K562 (cell line): ENCODE measurements at regions not wholly inside any gene's neighbourhood (a gene's known extent, or its start where the extent isn't known, plus 50 kb on each side); places are given as distances from the start of the nearest gene placed in this dataset.

ENCODE experiments used
- ATAC-seq: fragments of 200-7000 bp; cut with Tn5 transposase; 3 replicates; pipeline ENCODE4 v1.9.1; 2020; ENCODE audit warnings: moderate library complexity
- BruUV-seq: library from RNA; stranded (reverse); fragments of 400-500 nt; replicated peaks from 2 replicates; lab custom pipeline; 2021; lab: Mats Ljungman, UMichigan
- CTCF ChIA-PET: fragments of 300-600 bp; formaldehyde crosslinking; extraction: SDS; loops from one replicate; lab custom pipeline; 2021; ENCODE audit warnings: low intra/inter-chr PET ratio; lab: Yijun Ruan, JAX
- POLR2A ChIA-PET: fragments of 300-600, 350-650 bp; sonication (Branson Sonifier 250); formaldehyde crosslinking; extraction: SDS; loops from one replicate; lab custom pipeline; 2021; ENCODE audit warnings: antibody characterized with exemption, inconsistent platforms; lab: Yijun Ruan, JAX
- DNase-seq, 4 experiments: peaks; one replicate each; pipeline versions ENCODE4 v3.0.0 to v3.0.0-alpha.2; 2011 to 2018; ENCODE audit warnings: low spot score in 3 of 4, mixed read lengths in 3 of 4; ENCODE audit errors: extremely low read depth in 1 of 4
- FAIRE-seq: peaks from 2 replicates; lab custom pipeline; 2011; peaks lifted over from hg19 to GRCh38; lab: Jason Lieb, UNC
- H2AFZ ChIP-seq: 2 replicates; pipeline ENCODE4 v1.6.0; 2011; ENCODE audit warnings: low read depth, low read length, control low read depth, inconsistent platforms
- H3K27ac ChIP-seq: fragments of 200-600 bp; 3 replicates; pipeline ENCODE4 v1.8.0; 2011; ENCODE audit warnings: low read depth, mild to moderate bottlenecking, control low read depth, inconsistent platforms, low read length, moderate library complexity, mixed read lengths; ENCODE audit errors: extremely low read depth
- H3K27me3 ChIP-seq, 2 experiments: fragments of 300-600 bp in 1 of 2; 2 replicates in 1 of 2; 3 replicates in 1 of 2; pipeline versions ENCODE4 v1.6.0 to v1.8.0; 2011; ENCODE audit warnings: inconsistent platforms in 2 of 2, low read length in 2 of 2, mild to moderate bottlenecking in 1 of 2, mixed read lengths in 1 of 2, moderate library complexity in 1 of 2; ENCODE audit not compliant: control insufficient read depth in 2 of 2, insufficient read depth in 2 of 2
- H3K36me3 ChIP-seq: fragments of 300-600 bp; 3 replicates; pipeline ENCODE4 v1.8.0; 2011; ENCODE audit warnings: mild to moderate bottlenecking, low read length, inconsistent platforms; ENCODE audit not compliant: control insufficient read depth, insufficient read depth
- H3K4me1 ChIP-seq, 2 experiments: fragments of 200-600 bp in 1 of 2; replicated peaks in 1 of 2; 2 replicates in 1 of 2; 3 replicates in 1 of 2; pipeline versions ENCODE4 v1.5.1 to v1.8.0; 2011; ENCODE audit warnings: inconsistent platforms in 2 of 2, low read length in 2 of 2, mild to moderate bottlenecking in 1 of 2, mixed read lengths in 1 of 2, moderate library complexity in 1 of 2; ENCODE audit not compliant: control insufficient read depth in 2 of 2, insufficient read depth in 2 of 2
- H3K4me2 ChIP-seq: 2 replicates; pipeline ENCODE4 v1.6.1; 2011; ENCODE audit warnings: low read length, control low read depth, inconsistent platforms, mixed read lengths; ENCODE audit not compliant: insufficient read depth
- H3K4me3 ChIP-seq: fragments of 200-600 bp; sonication (generic), shearing (Covaris generic); 2 replicates; pipeline ENCODE4 v1.5.1; 2016; ENCODE audit warnings: control low read depth, inconsistent platforms
- H3K79me2 ChIP-seq: fragments of 200-600 bp; 3 replicates; pipeline ENCODE4 v1.8.0; 2011; ENCODE audit warnings: low read length, inconsistent platforms; ENCODE audit not compliant: control insufficient read depth, insufficient read depth
- H3K9ac ChIP-seq, 2 experiments: 2 replicates each; pipeline versions ENCODE4 v1.6.0 to v1.6.1; 2011; ENCODE audit warnings: low read depth in 2 of 2, low read length in 2 of 2, control low read depth in 1 of 2, inconsistent platforms in 1 of 2, mild to moderate bottlenecking in 1 of 2, mixed read lengths in 1 of 2; ENCODE audit not compliant: insufficient read depth in 1 of 2
- H3K9me1 ChIP-seq: one replicate; pipeline ENCODE4 v1.6.0; 2011; ENCODE audit warnings: inconsistent platforms, mild to moderate bottlenecking, low read length, moderate library complexity; ENCODE audit not compliant: control insufficient read depth, insufficient read depth
- H3K9me3 ChIP-seq: replicated peaks from 2 replicates; pipeline ENCODE4 v1.5.1; 2011; ENCODE audit warnings: low read depth, low read length, inconsistent platforms; ENCODE audit not compliant: control insufficient read depth, insufficient read depth
- H4K20me1 ChIP-seq: replicated peaks from 2 replicates; pipeline ENCODE4 v1.6.1; 2011; ENCODE audit warnings: low read length, inconsistent platforms, mixed read lengths; ENCODE audit not compliant: control insufficient read depth, insufficient read depth
- CHD4 ChIP-seq: fragments of 200-600 bp; sonication (generic); IDR thresholded peaks from 3 replicates; pipeline ENCODE4 v1.6.1; 2012; ENCODE audit warnings: low read depth, mild to moderate bottlenecking, mixed read lengths, low read length, inconsistent platforms; ENCODE audit not compliant: insufficient read depth, insufficient replicate concordance, poor library complexity, severe bottlenecking
- MAX ChIP-seq: sonication (generic); formaldehyde crosslinking; IDR thresholded peaks from 2 replicates; pipeline ENCODE4 v1.9.0; 2022; ENCODE audit warnings: mild to moderate bottlenecking, missing genetic modification reagents
- NR2F6 ChIP-seq: fragments of 450-650 bp; formaldehyde crosslinking; IDR thresholded peaks from 2 replicates; pipeline ENCODE4 v1.4.0; 2020; ENCODE audit warnings: mild to moderate bottlenecking
- NR4A1 ChIP-seq, 2 experiments: fragments of 250-450 bp in 1 of 2; fragments of 450-650 bp in 1 of 2; sonication (Bioruptor Pico) in 1 of 2; IDR thresholded peaks; 2 replicates each; pipeline versions ENCODE4 v1.4.0 to v1.6.1; 2016 to 2020; ENCODE audit warnings: mild to moderate bottlenecking in 2 of 2, missing compliant biosample characterization in 1 of 2, missing genetic modification characterization in 1 of 2, moderate library complexity in 1 of 2
- PHF20 ChIP-seq: fragments of 450-650 bp; IDR thresholded peaks from 2 replicates; pipeline ENCODE4 v1.6.1; 2018; ENCODE audit not compliant: partially characterized antibody
- POLR2AphosphoS5 ChIP-seq: IDR thresholded peaks from 2 replicates; pipeline ENCODE4 v1.6.1; 2011; ENCODE audit warnings: mild to moderate bottlenecking, low read depth, low read length, moderate library complexity; ENCODE audit not compliant: control insufficient read depth, insufficient read depth
- RNF2 ChIP-seq: sonication (generic); IDR thresholded peaks from 2 replicates; pipeline ENCODE4 v1.6.1; 2016
- SETDB1 ChIP-seq: IDR thresholded peaks from one replicate; pipeline ENCODE4 v1.6.1; 2012; ENCODE audit warnings: low read length, control low read depth, inconsistent platforms
- SMARCB1 ChIP-seq: IDR thresholded peaks from 2 replicates; pipeline ENCODE4 v1.6.1; 2011; ENCODE audit warnings: improper control_type of control experiment, low read depth; ENCODE audit not compliant: insufficient read length
- SRSF7 ChIP-seq: fragments of 200-400 bp; formaldehyde crosslinking; optimal IDR thresholded peaks from 2 replicates; pipeline ENCODE3; 2017; ENCODE audit warnings: mild to moderate bottlenecking, low read depth, low read length
- TRIM28 ChIP-seq: fragments of 450-650 bp; IDR thresholded peaks from 2 replicates; pipeline ENCODE4 v1.6.1; 2017
- ZC3H11A ChIP-seq: IDR thresholded peaks from 2 replicates; pipeline ENCODE4 v1.6.1; 2012; ENCODE audit warnings: low read depth, low read length, improper control_type of control experiment
- ZNF766 ChIP-seq: fragments of 200-800 bp; sonication (Bioruptor generic); conservative IDR thresholded peaks from 2 replicates; pipeline ENCODE4 v1.6.1; 2016; ENCODE audit warnings: missing genetic modification characterization, missing compliant biosample characterization
- WGBS: fragments of 100-300 bp; shearing (Covaris generic); methylation state at CpG from one replicate; pipeline ENCODE4 v1.1.6; 2016; ENCODE audit warnings: low coverage, mixed read lengths; ENCODE audit not compliant: insufficient coverage; ENCODE audit errors: missing lambda C conversion rate; 5-methylcytosine and 5-hydroxymethylcytosine counted together
- in situ Hi-C: fragments of 300-500 bp; cut with MboI; formaldehyde crosslinking; loops from 4 replicates; pipeline ENCODE4 v1.15.0; 2018; ENCODE audit warnings: inconsistent platforms, mixed read lengths
- intact Hi-C: fragments of 100-400 bp; cut with micrococcal nuclease; formaldehyde crosslinking; loops from 2 replicates; pipeline ENCODE4 v1.14.2; 2022

GRCh38 chr7:41779918-41780317 is 77.0 kb upstream of the INHBA start:
- DNase-seq = no peak
- H3K4me2 ChIP-seq = no peak overlapping the region
- in situ Hi-C loops = no loop called here
- H3K36me3 ChIP-seq = no peaks in the 10 kb centered on the region
- no peaks in the 10 kb centered on the region for H3K79me2 ChIP-seq
- 0% methylated on average over 2 of the region's 2 CpGs for WGBS
- ChIA-PET CTCF (no interaction called here), POLR2A (no interaction called here)
- no peak overlapping the region for H3K4me3 ChIP-seq
- no peaks in the 10 kb centered on the region for H4K20me1 ChIP-seq
- H3K27ac ChIP-seq = no peak overlapping the region
- no peaks in the 10 kb centered on the region for H3K9me3 ChIP-seq
- no peaks in the 10 kb centered on the region for H3K4me1 ChIP-seq
- no peak for ATAC-seq
- H3K9me1 ChIP-seq = no peaks in the 10 kb centered on the region
- no peaks in the 10 kb centered on the region for H3K27me3 ChIP-seq
- no peak overlapping the region for H2AFZ ChIP-seq
- H3K9ac ChIP-seq = no peak overlapping the region
- FAIRE-seq = no peak
- TF ChIP-seq MAX (CRISPR knock-in tag) (no peak), ZNF766 (CRISPR knock-in tag) (no peak), SMARCB1 (no peak), SRSF7 (no peak), TRIM28 (no peak), RNF2 (no peak), PHF20 (no peak), POLR2AphosphoS5 (no peak), ZC3H11A (no peak), NR4A1 (CRISPR knock-in tag; IDR thresholded peaks at IDR 0.05) (no peak), NR4A1 (tag; IDR thresholded peaks at IDR 0.05) (no peak), SETDB1 (no peak), NR2F6 (CRISPR knock-in tag) (no peak), CHD4 (no peak)
- no TSS peak for BruUV-seq
- intact Hi-C loops = no loop called here
